22Rv1 (cell line): ENCODE measurements at regions not wholly inside any gene's neighbourhood (a gene's known extent, or its start where the extent isn't known, plus 50 kb on each side); places are given as distances from the start of the nearest gene placed in this dataset.

Source experiments
- CTCF ChIP-seq: fragments of 450-650 bp; IDR thresholded peaks from 2 replicates; pipeline ENCODE4 v1.5.1; 2017; ENCODE audit warnings: mild to moderate bottlenecking
- ZFX ChIP-seq: fragments of 450-650 bp; IDR thresholded peaks from 2 replicates; pipeline ENCODE4 v1.6.1; 2017; ENCODE audit warnings: antibody characterized with exemption, borderline replicate concordance

GRCh38 chr6:106874481-106874880 lies 100.0 kb downstream of the CD24 start:
- TF ChIP-seq CTCF (no peak), ZFX (no peak)
